B cell (primary cell): ENCODE measurements at regions not wholly inside any gene's neighbourhood (a gene's known extent, or its start where the extent isn't known, plus 50 kb on each side); places are given as distances from the start of the nearest gene placed in this dataset.

Experiments
- ATAC-seq: fragments of 200-7000 bp; cut with Tn5 transposase; one replicate; pipeline ENCODE4 v1.10.0; 2021; ENCODE audit warnings: low read depth, mild to moderate bottlenecking, moderate number of reproducible peaks, moderate library complexity
- CTCF ChIA-PET: fragments of 350-600 bp; sonication (Branson Sonifier 250); formaldehyde crosslinking; loops from one replicate; lab custom pipeline; 2021; ENCODE audit warnings: antibody characterized with exemption, inconsistent platforms; lab: Charles Lee
- POLR2A ChIA-PET: fragments of 350-600 bp; sonication (Branson Sonifier 250); formaldehyde crosslinking; loops from one replicate; lab custom pipeline; 2021; ENCODE audit warnings: antibody characterized with exemption; lab: Charles Lee
- DNase-seq: peaks from one replicate; pipeline ENCODE4 v3.0.0; 2013
- H2AFZ ChIP-seq: 2 replicates; pipeline ENCODE4 v1.6.1; 2012; ENCODE audit warnings: mild to moderate bottlenecking, low read depth, low read length; ENCODE audit not compliant: insufficient read depth, poor library complexity, severe bottlenecking
- H3K27ac ChIP-seq, 2 donors: 1 replicate in 1 of 2; 2 replicates in 1 of 2; pipeline ENCODE4 v1.5.1; 2012 to 2013; ENCODE audit warnings: low read length in 2 of 2, mild to moderate bottlenecking in 2 of 2, moderate library complexity in 1 of 2
- H3K27me3 ChIP-seq, 4 experiments: fragments of 200-600 bp in 1 of 4; sonication (generic) in 1 of 4; replicated peaks in 1 of 4; 1 replicate in 2 of 4; 2 replicates in 2 of 4; pipeline versions ENCODE4 v1.6.1 to v1.7.0; 2013 to 2016; ENCODE audit warnings: low read length in 3 of 4, mild to moderate bottlenecking in 2 of 4, mixed read lengths in 1 of 4, moderate library complexity in 1 of 4; ENCODE audit not compliant: insufficient read depth in 4 of 4, control insufficient read depth in 3 of 4; ENCODE audit errors: control extremely low read depth in 1 of 4
- H3K36me3 ChIP-seq, 2 experiments: replicated peaks in 1 of 2; 1 replicate in 1 of 2; 2 replicates in 1 of 2; pipeline versions ENCODE4 v1.6.1 to v1.7.1; 2013; ENCODE audit warnings: low read length in 1 of 2; ENCODE audit not compliant: insufficient read depth in 2 of 2, control insufficient read depth in 1 of 2; ENCODE audit errors: control extremely low read depth in 1 of 2, extremely low read depth in 1 of 2
- H3K4me1 ChIP-seq, 2 donors: fragments of 200-600 bp in 1 of 2; sonication (generic) in 1 of 2; 1 replicate in 1 of 2; 2 replicates in 1 of 2; pipeline versions ENCODE4 v1.5.1 to v1.6.1; 2013 to 2017; ENCODE audit warnings: low read length in 2 of 2; ENCODE audit not compliant: control insufficient read depth in 2 of 2, insufficient read depth in 2 of 2
- H3K4me2 ChIP-seq: replicated peaks from 2 replicates; pipeline ENCODE3; 2012; ENCODE audit warnings: mild to moderate bottlenecking, low read depth, low read length; ENCODE audit not compliant: poor library complexity, severe bottlenecking
- H3K4me3 ChIP-seq, 5 experiments: fragments of 200-600 bp in 1 of 5; sonication (generic) in 1 of 5; 1 replicate in 3 of 5; 2 replicates in 2 of 5; pipeline versions ENCODE4 v1.5.1 to v1.7.0; 2011 to 2016; ENCODE audit warnings: low read length in 4 of 5, mild to moderate bottlenecking in 4 of 5, low read depth in 2 of 5, control low read depth in 1 of 5, moderate library complexity in 1 of 5; ENCODE audit not compliant: insufficient read depth in 1 of 5; ENCODE audit errors: control extremely low read depth in 1 of 5, extremely low read depth in 1 of 5
- H3K79me2 ChIP-seq: fragments of 200-600 bp; sonication (generic); one replicate; pipeline ENCODE4 v1.6.0; 2016; ENCODE audit warnings: low read length; ENCODE audit not compliant: control insufficient read depth, insufficient read depth
- H3K9ac ChIP-seq: fragments of 200-600 bp; sonication (generic); 2 replicates; pipeline ENCODE4 v1.6.1; 2017; ENCODE audit warnings: mild to moderate bottlenecking, low read length, moderate library complexity
- H3K9me3 ChIP-seq, 3 donors: one replicate each; pipeline versions ENCODE4 v1.6.1 to v1.7.1; 2013; ENCODE audit warnings: low read length in 2 of 3; ENCODE audit not compliant: control insufficient read depth in 2 of 3, insufficient read depth in 1 of 3; ENCODE audit errors: control extremely low read depth in 1 of 3
- H4K20me1 ChIP-seq: 2 replicates; pipeline ENCODE4 v1.6.0; 2012; ENCODE audit warnings: mild to moderate bottlenecking, low read length; ENCODE audit not compliant: insufficient read depth, control insufficient read depth, poor library complexity, severe bottlenecking
- H3K27ac Mint-ChIP-seq: one replicate; pipeline ENCODE4 v1.8.0; 2021; ENCODE audit warnings: mixed read lengths
- H3K27me3 Mint-ChIP-seq: one replicate; pipeline ENCODE4 v1.8.0; 2021; ENCODE audit warnings: mixed read lengths
- H3K4me1 Mint-ChIP-seq: one replicate; pipeline ENCODE4 v1.8.0; 2021; ENCODE audit warnings: mixed read lengths
- H3K4me3 Mint-ChIP-seq: one replicate; pipeline ENCODE4 v1.8.0; 2021; ENCODE audit warnings: mixed read lengths
- H3K9me3 Mint-ChIP-seq: one replicate; pipeline ENCODE4 v1.8.0; 2022; ENCODE audit warnings: mixed read lengths; ENCODE audit not compliant: insufficient read depth
- EZH2 ChIP-seq: IDR thresholded peaks from 2 replicates; pipeline ENCODE4 v1.6.1; 2012; ENCODE audit warnings: borderline replicate concordance, low read depth, mild to moderate bottlenecking, moderate library complexity, low read length; ENCODE audit not compliant: insufficient read depth, poor library complexity, severe bottlenecking
- WGBS: methylation state at CpG from one replicate; pipeline ENCODE4 v1.1.5; 2013; ENCODE audit warnings: missing lambda C conversion rate; ENCODE audit not compliant: insufficient coverage; 5-methylcytosine and 5-hydroxymethylcytosine counted together
- intact Hi-C: fragments of 100-400 bp; cut with micrococcal nuclease; formaldehyde crosslinking; loops from one replicate; pipeline ENCODE4 v1.10.0; 2022
- TF ChIP-seq, protein P1 (sequence below): fragments of 200-600 bp; IDR thresholded peaks from one replicate; pipeline ENCODE4 v1.8.0; 2022; ENCODE audit warnings: antibody characterized with exemption, mild to moderate bottlenecking

DNA sequence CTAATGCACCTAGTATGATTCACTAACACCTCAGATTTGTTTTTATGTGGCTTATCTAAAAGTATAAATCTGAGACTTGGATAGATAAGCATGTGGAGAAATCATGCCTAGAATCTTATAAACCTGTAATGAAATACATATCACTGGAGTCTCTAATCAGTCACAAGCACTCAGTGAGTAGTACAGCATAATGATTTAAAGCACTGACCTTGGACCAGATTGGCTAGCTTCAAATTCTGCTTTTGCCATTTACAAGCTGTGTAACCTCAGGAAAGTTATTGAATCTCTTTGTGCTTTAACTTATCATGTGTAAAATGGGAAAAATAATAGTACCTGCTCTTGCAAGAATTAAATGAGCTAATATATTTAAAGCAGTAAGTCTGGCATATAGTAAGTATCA, 61.2 kb upstream of the ALDH1A1 start:
- H3K27me3 Mint-ChIP-seq, result peaks cover 13% of the 10 kb centered on the region
- Histone ChIP-seq H3K9me3 (peaks cover 0 to 3% (median 0%) of the 10 kb centered on the region in 3 donors), H3K4me3 (no peak overlapping the region), H3K27ac (no peak overlapping the region), H2AFZ (no peak overlapping the region), H3K4me1 (no peaks in the 10 kb centered on the region), H3K79me2 (no peaks in the 10 kb centered on the region), H3K27me3 (no peaks in the 10 kb centered on the region), H3K36me3 (no peaks in the 10 kb centered on the region), H3K4me2 (no peak overlapping the region), H3K9ac (no peak overlapping the region), H4K20me1 (no peaks in the 10 kb centered on the region)
- TF ChIP-seq EZH2, result no peak
- TF ChIP-seq, protein P1, sequence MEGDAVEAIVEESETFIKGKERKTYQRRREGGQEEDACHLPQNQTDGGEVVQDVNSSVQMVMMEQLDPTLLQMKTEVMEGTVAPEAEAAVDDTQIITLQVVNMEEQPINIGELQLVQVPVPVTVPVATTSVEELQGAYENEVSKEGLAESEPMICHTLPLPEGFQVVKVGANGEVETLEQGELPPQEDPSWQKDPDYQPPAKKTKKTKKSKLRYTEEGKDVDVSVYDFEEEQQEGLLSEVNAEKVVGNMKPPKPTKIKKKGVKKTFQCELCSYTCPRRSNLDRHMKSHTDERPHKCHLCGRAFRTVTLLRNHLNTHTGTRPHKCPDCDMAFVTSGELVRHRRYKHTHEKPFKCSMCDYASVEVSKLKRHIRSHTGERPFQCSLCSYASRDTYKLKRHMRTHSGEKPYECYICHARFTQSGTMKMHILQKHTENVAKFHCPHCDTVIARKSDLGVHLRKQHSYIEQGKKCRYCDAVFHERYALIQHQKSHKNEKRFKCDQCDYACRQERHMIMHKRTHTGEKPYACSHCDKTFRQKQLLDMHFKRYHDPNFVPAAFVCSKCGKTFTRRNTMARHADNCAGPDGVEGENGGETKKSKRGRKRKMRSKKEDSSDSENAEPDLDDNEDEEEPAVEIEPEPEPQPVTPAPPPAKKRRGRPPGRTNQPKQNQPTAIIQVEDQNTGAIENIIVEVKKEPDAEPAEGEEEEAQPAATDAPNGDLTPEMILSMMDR, result no peak
- H3K4me1 Mint-ChIP-seq, result peaks cover 2% of the 10 kb centered on the region
- no peak overlapping the region for H3K27ac Mint-ChIP-seq
- ChIA-PET POLR2A (no interaction called here), CTCF (interaction anchor here (0.6 to 1.1 kb wide), 2 partner anchors 9 to 1295 kb away, joined by 3 read pairs; no protein-coding TSS in a partner anchor)
- intact Hi-C loops, result no loop called here
- no peak overlapping the region for H3K4me3 Mint-ChIP-seq
- DNase-seq (no peak), ATAC-seq (no peak)
- H3K9me3 Mint-ChIP-seq, result no peaks in the 10 kb centered on the region

DNA sequence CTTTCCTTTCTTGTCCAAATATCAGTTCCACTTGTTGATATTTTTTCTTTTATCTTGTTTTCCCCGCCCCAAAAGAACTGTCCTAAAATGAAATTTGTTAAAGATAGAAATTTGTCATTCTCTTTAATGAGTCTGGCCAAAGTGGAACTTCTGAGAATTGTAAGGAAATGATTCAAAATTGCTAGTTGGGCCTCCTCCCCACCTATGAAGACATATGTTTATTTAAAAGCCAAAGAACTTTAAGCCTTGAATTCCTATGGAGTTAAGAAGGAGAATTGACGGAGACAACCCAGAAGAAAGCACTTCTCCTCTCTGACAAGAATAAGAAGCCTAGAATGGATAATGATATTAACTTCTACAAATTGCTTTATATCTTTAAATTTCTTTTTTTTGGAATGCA, 59.1 kb upstream of the ALDH1A1 start:
- H3K36me3 ChIP-seq, result no peaks in the 10 kb centered on the region
- Mint-ChIP-seq H3K27me3 (peaks cover 26% of the 10 kb centered on the region), H3K27ac (no peak overlapping the region), H3K4me3 (no peak overlapping the region), H3K9me3 (no peaks in the 10 kb centered on the region), H3K4me1 (peaks cover 2% of the 10 kb centered on the region)
- no peaks in the 10 kb centered on the region for H3K79me2 ChIP-seq
- H3K27me3 ChIP-seq, result peaks cover 0 to 6% (median 0%) of the 10 kb centered on the region in 4 experiments
- TF ChIP-seq EZH2, result no peak
- TF ChIP-seq, protein P1, result no peak
- ATAC-seq (no peak), DNase-seq (no peak)
- no peaks in the 10 kb centered on the region for H3K4me1 ChIP-seq
- no peak overlapping the region for H3K4me3 ChIP-seq
- WGBS, result no CpG with 5 or more reads among the region's 2 CpGs
- CTCF ChIA-PET, result no interaction called here
- H4K20me1 ChIP-seq, result no peaks in the 10 kb centered on the region
- H3K4me2 ChIP-seq, result no peak overlapping the region
- intact Hi-C loops, result no loop called here
- no peak overlapping the region for H2AFZ ChIP-seq
- H3K9ac ChIP-seq, result no peak overlapping the region
- no peak overlapping the region for H3K27ac ChIP-seq
- H3K9me3 ChIP-seq, result no peaks in the 10 kb centered on the region
- POLR2A ChIA-PET, result no interaction called here
